Mesenchymal stem cell (in vitro differentiated cells and primary cell): ENCODE measurements at regions not wholly inside any gene's neighbourhood (a gene's known extent, or its start where the extent isn't known, plus 50 kb on each side); places are given as distances from the start of the nearest gene placed in this dataset.

Experiments used
- DNase-seq: peaks from one replicate; pipeline ENCODE4 v3.0.0-alpha.2; 2013
- H2AFZ ChIP-seq: one replicate; pipeline ENCODE4 v1.6.1; 2013; ENCODE audit warnings: low read depth, mild to moderate bottlenecking, control low read depth, inconsistent platforms, low read length, moderate library complexity
- H2AK5ac ChIP-seq: 2 replicates; pipeline ENCODE4 v1.6.1; 2013; ENCODE audit warnings: low read length, moderate library complexity, mild to moderate bottlenecking, inconsistent platforms; ENCODE audit not compliant: severe bottlenecking
- H2BK120ac ChIP-seq: one replicate; pipeline ENCODE4 v1.6.1; 2013; ENCODE audit warnings: low read depth, mild to moderate bottlenecking, inconsistent platforms, low read length, moderate library complexity
- H2BK12ac ChIP-seq, 2 experiments: one replicate each; pipeline ENCODE4 v1.6.1; 2013; ENCODE audit warnings: inconsistent platforms in 2 of 2, low read length in 2 of 2, mild to moderate bottlenecking in 2 of 2, moderate library complexity in 2 of 2, control low read depth in 1 of 2
- H2BK15ac ChIP-seq: one replicate; pipeline ENCODE4 v1.6.1; 2013; ENCODE audit warnings: mild to moderate bottlenecking, low read depth, inconsistent platforms; ENCODE audit not compliant: poor library complexity, severe bottlenecking
- H2BK5ac ChIP-seq: 2 replicates; pipeline ENCODE4 v1.6.1; 2013; ENCODE audit warnings: low read depth, mild to moderate bottlenecking, low read length, control low read depth, inconsistent platforms; ENCODE audit not compliant: poor library complexity, severe bottlenecking
- H3K14ac ChIP-seq, 2 experiments: one replicate each; pipeline ENCODE4 v1.6.1; 2013; ENCODE audit warnings: inconsistent platforms in 2 of 2, low read length in 2 of 2, control low read depth in 1 of 2, mild to moderate bottlenecking in 1 of 2, moderate library complexity in 1 of 2
- H3K18ac ChIP-seq, 2 experiments: one replicate each; pipeline ENCODE4 v1.6.1; 2013; ENCODE audit warnings: inconsistent platforms in 2 of 2, low read length in 2 of 2, control low read depth in 1 of 2, low read depth in 1 of 2, mild to moderate bottlenecking in 1 of 2
- H3K23ac ChIP-seq, 2 experiments: one replicate each; pipeline ENCODE4 v1.6.1; 2013; ENCODE audit warnings: inconsistent platforms in 2 of 2, low read length in 2 of 2, mild to moderate bottlenecking in 2 of 2, moderate library complexity in 2 of 2, control low read depth in 1 of 2
- H3K27ac ChIP-seq: 2 replicates; pipeline ENCODE4 v1.5.1; 2013; ENCODE audit warnings: mild to moderate bottlenecking, moderate library complexity, low read length, control low read depth, inconsistent platforms; ENCODE audit not compliant: poor library complexity, severe bottlenecking
- H3K27me3 ChIP-seq, 2 experiments: 2 replicates each; pipeline versions ENCODE4 v1.6.1 to v1.7.0; 2013; ENCODE audit warnings: low read length in 2 of 2, mild to moderate bottlenecking in 2 of 2, moderate library complexity in 2 of 2, control low read depth in 1 of 2, inconsistent platforms in 1 of 2; ENCODE audit not compliant: control insufficient read depth in 1 of 2, insufficient read depth in 1 of 2
- H3K36me3 ChIP-seq, 2 experiments: 2 replicates each; pipeline versions ENCODE4 v1.6.1 to v1.7.0; 2013; ENCODE audit warnings: low read length in 2 of 2, control low read depth in 1 of 2, inconsistent platforms in 1 of 2, low read depth in 1 of 2, mild to moderate bottlenecking in 1 of 2; ENCODE audit not compliant: insufficient read depth in 2 of 2, control insufficient read depth in 1 of 2
- H3K4ac ChIP-seq, 2 experiments: one replicate each; pipeline ENCODE4 v1.6.1; 2013; ENCODE audit warnings: inconsistent platforms in 2 of 2, low read length in 2 of 2, mild to moderate bottlenecking in 2 of 2, moderate library complexity in 2 of 2, control low read depth in 1 of 2, low read depth in 1 of 2
- H3K4me1 ChIP-seq: 2 replicates; pipeline ENCODE4 v1.6.1; 2013; ENCODE audit warnings: low read depth, low read length, control low read depth; ENCODE audit not compliant: control insufficient read depth, insufficient read depth
- H3K4me2 ChIP-seq: 2 replicates; pipeline ENCODE4 v1.6.1; 2013; ENCODE audit warnings: low read length, mild to moderate bottlenecking, inconsistent platforms; ENCODE audit not compliant: poor library complexity, severe bottlenecking
- H3K4me3 ChIP-seq, 2 experiments: 2 replicates each; pipeline versions ENCODE4 v1.5.1 to v1.7.0; 2013; ENCODE audit warnings: low read length in 2 of 2, mild to moderate bottlenecking in 2 of 2, control low read depth in 1 of 2, low read depth in 1 of 2; ENCODE audit not compliant: insufficient read depth in 1 of 2
- H3K79me1 ChIP-seq: replicated peaks from 2 replicates; pipeline ENCODE4 v1.6.1; 2013; ENCODE audit warnings: mild to moderate bottlenecking, control low read depth, low read length, inconsistent platforms; ENCODE audit not compliant: poor library complexity, severe bottlenecking
- H3K9ac ChIP-seq: 2 replicates; pipeline ENCODE4 v1.7.0; 2013; ENCODE audit warnings: mild to moderate bottlenecking, low read length, moderate library complexity
- H3K9me3 ChIP-seq: 2 replicates; pipeline ENCODE4 v1.7.0; 2013; ENCODE audit warnings: mild to moderate bottlenecking, low read length; ENCODE audit not compliant: control insufficient read depth
- H4K8ac ChIP-seq: one replicate; pipeline ENCODE4 v1.6.1; 2013; ENCODE audit warnings: inconsistent platforms, mild to moderate bottlenecking, low read length, moderate library complexity
- H4K91ac ChIP-seq: one replicate; pipeline ENCODE4 v1.6.1; 2013; ENCODE audit warnings: mild to moderate bottlenecking, low read length, inconsistent platforms
- WGBS: methylation state at CpG from one replicate; pipeline ENCODE4 v1.1.7; 2013; ENCODE audit warnings: mixed read lengths; 5-methylcytosine and 5-hydroxymethylcytosine counted together

DNA sequence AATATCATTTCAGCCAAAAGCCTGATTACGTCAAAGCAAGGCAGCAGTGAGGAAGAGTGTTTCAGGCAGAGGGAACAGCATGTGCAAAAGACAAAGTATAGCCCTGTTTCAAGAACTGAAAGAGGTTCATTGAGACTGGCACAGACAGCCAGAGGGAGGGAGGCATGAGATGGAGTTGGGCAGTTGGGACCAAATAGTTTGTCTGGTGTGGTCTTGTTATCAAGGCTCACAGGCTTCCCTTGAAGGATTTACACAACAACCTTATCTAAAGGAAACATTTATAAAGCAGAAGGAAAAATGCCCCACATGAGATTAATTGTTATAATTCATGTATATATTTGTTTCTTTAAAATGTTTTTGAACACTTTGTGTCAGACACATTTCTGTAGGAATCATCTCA is 253.3 kb downstream of the DMAC1 start:
- Histone ChIP-seq H3K4ac (no peak overlapping the region), H3K79me1 (no peaks in the 10 kb centered on the region), H3K14ac (no peak overlapping the region), H2BK15ac (no peak overlapping the region), H4K91ac (no peak overlapping the region), H2BK12ac (no peak overlapping the region), H3K9me3 (no peaks in the 10 kb centered on the region), H2BK120ac (no peak overlapping the region), H3K4me1 (no peaks in the 10 kb centered on the region), H3K36me3 (no peaks in the 10 kb centered on the region), H3K9ac (no peak overlapping the region), H2BK5ac (no peak overlapping the region), H4K8ac (no peak overlapping the region), H3K27me3 (peaks cover 0 to 6% of the 10 kb centered on the region in 2 experiments), H3K4me2 (no peak overlapping the region), H3K27ac (no peak overlapping the region), H2AK5ac (no peak overlapping the region), H3K23ac (no peak overlapping the region), H2AFZ (no peak overlapping the region), H3K18ac (no peak overlapping the region), H3K4me3 (no peak overlapping the region)
- no peak for DNase-seq
- WGBS = 50% methylated on average over 1 of the region's 1 CpG

DNA sequence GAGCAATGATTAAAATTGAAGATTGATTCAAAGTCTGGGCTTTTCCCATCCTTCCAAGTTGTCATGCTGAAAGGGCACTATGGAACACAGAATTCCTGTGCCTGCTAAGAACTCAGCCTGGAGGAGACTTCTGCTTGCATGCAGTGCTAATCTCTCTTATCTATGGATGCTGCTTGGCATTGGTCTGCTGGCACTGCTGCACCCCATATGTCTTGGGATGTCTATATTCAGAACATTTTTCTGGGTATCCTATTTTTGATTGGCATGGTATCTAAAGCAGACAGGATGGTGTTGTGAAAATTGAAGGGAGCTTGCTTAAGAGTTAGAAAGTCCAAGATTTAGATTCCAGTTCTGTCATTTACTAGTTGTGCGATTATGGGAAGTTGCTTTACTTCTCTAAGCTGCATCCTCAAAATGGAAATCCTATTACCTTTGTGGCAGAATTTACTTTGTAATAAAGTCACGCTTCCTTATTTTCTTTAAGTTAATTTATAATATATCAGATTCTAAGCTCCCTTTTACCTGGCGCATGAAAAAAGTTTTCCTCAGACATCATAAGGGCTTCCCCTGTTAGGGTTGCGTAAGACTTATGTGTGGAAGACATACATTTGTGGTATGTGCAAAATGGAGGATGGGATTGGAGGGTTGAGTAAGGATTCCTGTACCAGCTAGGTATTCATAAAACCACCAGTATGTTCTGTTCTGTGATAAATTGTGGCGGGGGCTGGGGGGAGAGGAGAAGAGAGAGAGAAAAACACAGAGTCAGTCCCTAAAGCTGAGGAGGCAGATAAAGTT is 254.0 kb downstream of the DMAC1 start:
- no peaks in the 10 kb centered on the region for H3K36me3 ChIP-seq
- no peak overlapping the region for H3K23ac ChIP-seq
- H3K4me3 ChIP-seq = no peak overlapping the region
- WGBS = 94% methylated on average over 3 of the region's 5 CpGs
- H3K27me3 ChIP-seq = peaks cover 0 to 11% of the 10 kb centered on the region in 2 experiments
- H2BK15ac ChIP-seq = no peak overlapping the region
- no peak overlapping the region for H3K9ac ChIP-seq
- H3K14ac ChIP-seq = no peak overlapping the region
- H3K18ac ChIP-seq = no peak overlapping the region
- no peak overlapping the region for H4K91ac ChIP-seq
- no peaks in the 10 kb centered on the region for H3K79me1 ChIP-seq
- H4K8ac ChIP-seq = no peak overlapping the region
- H3K4me1 ChIP-seq = no peaks in the 10 kb centered on the region
- H2BK5ac ChIP-seq = no peak overlapping the region
- no peak overlapping the region for H2BK120ac ChIP-seq
- no peak overlapping the region for H2BK12ac ChIP-seq
- no peak overlapping the region for H3K4ac ChIP-seq
- no peak overlapping the region for H3K27ac ChIP-seq
- no peak overlapping the region for H2AK5ac ChIP-seq
- no peak for DNase-seq
- no peak overlapping the region for H3K4me2 ChIP-seq
- H2AFZ ChIP-seq = no peak overlapping the region
- H3K9me3 ChIP-seq = no peaks in the 10 kb centered on the region

DNA sequence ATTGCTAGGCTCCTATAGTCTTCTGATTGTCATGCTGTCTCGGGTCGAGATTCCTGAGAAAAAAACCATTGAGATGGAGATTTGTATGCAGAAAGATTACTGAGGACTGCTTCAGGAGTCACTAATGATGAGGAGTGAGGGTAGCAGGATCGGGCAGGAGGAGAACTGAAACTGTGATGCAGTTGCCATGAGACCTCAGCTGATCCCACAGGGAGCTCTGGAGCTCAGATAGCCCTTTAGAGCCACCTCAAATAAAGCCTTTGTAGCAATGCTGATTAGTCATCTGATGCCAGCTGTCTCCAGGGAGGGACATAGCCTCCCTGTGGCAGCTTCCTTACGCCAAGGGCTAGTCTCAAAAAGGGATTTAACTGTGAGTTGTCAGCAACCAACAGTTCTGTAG is 256.9 kb downstream of the DMAC1 start:
- no peak overlapping the region for H3K4me2 ChIP-seq
- H3K23ac ChIP-seq = no peak overlapping the region
- H3K9ac ChIP-seq = no peak overlapping the region
- H3K4me3 ChIP-seq = no peak overlapping the region
- H3K36me3 ChIP-seq = no peaks in the 10 kb centered on the region
- no peaks in the 10 kb centered on the region for H3K4me1 ChIP-seq
- H2BK5ac ChIP-seq = no peak overlapping the region
- DNase-seq = no peak
- no peak overlapping the region for H2BK120ac ChIP-seq
- H4K8ac ChIP-seq = no peak overlapping the region
- H3K9me3 ChIP-seq = no peaks in the 10 kb centered on the region
- H3K27me3 ChIP-seq = peaks cover 0 to 17% of the 10 kb centered on the region in 2 experiments
- no peak overlapping the region for H3K27ac ChIP-seq
- no peak overlapping the region for H2BK12ac ChIP-seq
- H4K91ac ChIP-seq = no peak overlapping the region
- no peak overlapping the region for H3K14ac ChIP-seq
- no peak overlapping the region for H2BK15ac ChIP-seq
- H2AK5ac ChIP-seq = no peak overlapping the region
- 70% methylated on average over 4 of the region's 4 CpGs for WGBS
- H2AFZ ChIP-seq = no peak overlapping the region
- H3K79me1 ChIP-seq = no peaks in the 10 kb centered on the region
- H3K4ac ChIP-seq = no peak overlapping the region
- H3K18ac ChIP-seq = no peak overlapping the region

DNA sequence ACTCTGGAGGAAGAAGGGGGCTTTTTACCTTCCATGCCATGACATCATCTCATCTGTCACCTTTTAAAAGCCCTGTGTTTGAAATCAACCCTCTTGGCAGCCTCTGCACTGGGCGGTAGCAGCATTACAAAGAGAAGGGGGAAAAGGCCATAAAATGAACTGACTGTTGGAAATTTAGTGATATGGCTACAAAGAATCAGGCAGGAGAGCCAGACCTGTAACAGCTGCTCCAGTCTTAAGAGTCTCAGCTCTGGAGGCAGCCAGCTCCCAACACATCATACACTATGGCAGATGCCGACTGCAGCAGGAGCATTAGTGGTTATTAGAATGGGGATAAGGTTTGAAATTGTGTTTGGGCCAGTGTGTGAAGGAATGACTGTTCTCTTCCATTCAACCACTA is 257.5 kb downstream of the DMAC1 start:
- Histone ChIP-seq H2BK120ac (no peak overlapping the region), H3K23ac (no peak overlapping the region), H2AK5ac (no peak overlapping the region), H3K18ac (no peak overlapping the region), H4K91ac (no peak overlapping the region), H4K8ac (no peak overlapping the region), H2BK15ac (no peak overlapping the region), H2AFZ (no peak overlapping the region), H3K9ac (no peak overlapping the region), H3K4me3 (no peak overlapping the region), H2BK12ac (no peak overlapping the region), H3K27ac (no peak overlapping the region), H3K79me1 (no peaks in the 10 kb centered on the region), H3K14ac (no peak overlapping the region), H3K4me1 (no peaks in the 10 kb centered on the region), H3K36me3 (no peaks in the 10 kb centered on the region), H3K4me2 (no peak overlapping the region), H3K4ac (no peak overlapping the region), H3K9me3 (no peaks in the 10 kb centered on the region), H3K27me3 (peaks cover 0 to 17% of the 10 kb centered on the region in 2 experiments), H2BK5ac (no peak overlapping the region)
- DNase-seq = no peak
- WGBS = 83% methylated on average over 1 of the region's 2 CpGs
